Prostate gland (tissue), 2 donors: ENCODE measurements at regions not wholly inside any gene's neighbourhood (a gene's known extent, or its start where the extent isn't known, plus 50 kb on each side); places are given as distances from the start of the nearest gene placed in this dataset.

ENCODE experiments used
- POLR2A ChIP-seq: fragments of 450-650 bp; IDR thresholded peaks from one replicate; pipeline ENCODE4 v1.6.1; 2016; ENCODE audit warnings: antibody characterized with exemption, mild to moderate bottlenecking
- TF ChIP-seq, protein P1 (sequence below), 4 experiments: fragments of 200-600 bp in 2 of 4; fragments of 450-650 bp in 2 of 4; sonication (generic) in 2 of 4; IDR thresholded peaks; 1 replicate in 3 of 4; 2 replicates in 1 of 4; pipeline ENCODE4 v1.5.1; 2016 to 2019; ENCODE audit warnings: antibody characterized with exemption in 4 of 4, mild to moderate bottlenecking in 2 of 4, moderate library complexity in 2 of 4

DNA sequence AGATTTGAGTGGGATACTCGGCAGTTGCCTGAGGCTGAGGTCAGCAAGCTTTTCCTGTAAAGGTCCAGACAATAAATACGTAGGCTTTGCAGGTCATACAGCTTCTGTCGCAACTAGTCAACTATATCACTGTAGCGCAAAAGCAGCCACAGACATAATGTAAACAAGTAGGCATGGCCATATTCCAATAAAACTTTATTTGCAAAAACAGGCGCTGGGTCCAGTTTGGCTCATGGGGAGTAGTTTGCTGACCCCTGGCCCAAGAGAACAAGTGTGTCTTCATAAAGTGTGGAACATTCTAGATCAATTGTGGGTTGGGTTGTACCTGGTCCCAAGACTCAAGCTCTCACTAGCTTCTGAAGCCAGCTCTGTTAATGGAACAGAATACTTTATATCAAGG lies 78.8 kb downstream of the MIS18A start:
- TF ChIP-seq, protein P1, sequence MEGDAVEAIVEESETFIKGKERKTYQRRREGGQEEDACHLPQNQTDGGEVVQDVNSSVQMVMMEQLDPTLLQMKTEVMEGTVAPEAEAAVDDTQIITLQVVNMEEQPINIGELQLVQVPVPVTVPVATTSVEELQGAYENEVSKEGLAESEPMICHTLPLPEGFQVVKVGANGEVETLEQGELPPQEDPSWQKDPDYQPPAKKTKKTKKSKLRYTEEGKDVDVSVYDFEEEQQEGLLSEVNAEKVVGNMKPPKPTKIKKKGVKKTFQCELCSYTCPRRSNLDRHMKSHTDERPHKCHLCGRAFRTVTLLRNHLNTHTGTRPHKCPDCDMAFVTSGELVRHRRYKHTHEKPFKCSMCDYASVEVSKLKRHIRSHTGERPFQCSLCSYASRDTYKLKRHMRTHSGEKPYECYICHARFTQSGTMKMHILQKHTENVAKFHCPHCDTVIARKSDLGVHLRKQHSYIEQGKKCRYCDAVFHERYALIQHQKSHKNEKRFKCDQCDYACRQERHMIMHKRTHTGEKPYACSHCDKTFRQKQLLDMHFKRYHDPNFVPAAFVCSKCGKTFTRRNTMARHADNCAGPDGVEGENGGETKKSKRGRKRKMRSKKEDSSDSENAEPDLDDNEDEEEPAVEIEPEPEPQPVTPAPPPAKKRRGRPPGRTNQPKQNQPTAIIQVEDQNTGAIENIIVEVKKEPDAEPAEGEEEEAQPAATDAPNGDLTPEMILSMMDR (IDR thresholded peaks at IDR 0.05) = no peak
- TF ChIP-seq POLR2A = no peak
